GM10248 (cell line): ENCODE measurements at regions not wholly inside any gene's neighbourhood (a gene's known extent, or its start where the extent isn't known, plus 50 kb on each side); places are given as distances from the start of the nearest gene placed in this dataset.
A peak's percentile ranks its signal among the peaks of the same experiment; 100 is the strongest.

ENCODE experiments used
- CTCF ChIA-PET: fragments of 300-600 bp; sonication (Branson Sonifier 250); formaldehyde crosslinking; extraction: SDS; loops from one replicate; lab custom pipeline; 2021; ENCODE audit warnings: antibody characterized with exemption; lab: Yijun Ruan, JAX
- POLR2A ChIA-PET: fragments of 350-650 bp; sonication (Branson Sonifier 250); formaldehyde crosslinking; extraction: SDS; loops from one replicate; lab custom pipeline; 2020; ENCODE audit warnings: antibody characterized with exemption; lab: Yijun Ruan, JAX
- DNase-seq: peaks from one replicate; pipeline ENCODE4 v3.0.0; 2012; ENCODE audit errors: extremely low spot score
- CTCF ChIP-seq: IDR thresholded peaks from 2 replicates; pipeline ENCODE4 v1.5.1; 2012; ENCODE audit warnings: mild to moderate bottlenecking, low read depth; ENCODE audit errors: extremely low read depth, missing control alignments, control extremely low read depth

GRCh38 chr2:11932048-11932512, 185.6 kb downstream of the LPIN1 start:
- TF ChIP-seq CTCF: no peak
- ChIA-PET POLR2A (interaction anchor here (0.5 kb wide), 1 partner anchor 1109 kb away, joined by 8 read pairs; no protein-coding TSS in a partner anchor), CTCF (no interaction called here)
- DNase-seq: no peak

DNA sequence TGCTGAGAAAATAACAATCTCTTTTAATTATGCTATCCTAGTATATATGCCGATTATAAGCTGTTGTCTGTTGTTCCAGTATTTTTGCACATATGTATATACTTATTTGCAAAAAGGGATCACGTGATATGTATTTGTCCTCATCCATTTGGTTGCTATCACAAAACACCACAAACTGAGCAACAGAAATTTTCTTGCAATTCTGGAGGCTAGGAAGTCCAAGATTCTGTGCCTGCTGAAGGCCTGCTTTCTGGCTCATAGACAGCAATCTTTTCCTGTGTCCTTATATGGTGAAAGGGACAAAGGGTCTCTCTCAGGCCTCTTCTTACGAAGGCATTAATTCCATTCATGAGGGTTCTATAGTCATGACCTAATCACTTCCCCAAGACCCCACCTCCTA, 186.5 kb downstream of the LPIN1 start:
- no peak for TF ChIP-seq CTCF
- CTCF ChIA-PET: no interaction called here
- POLR2A ChIA-PET: no interaction called here
- DNase-seq: no peak

DNA sequence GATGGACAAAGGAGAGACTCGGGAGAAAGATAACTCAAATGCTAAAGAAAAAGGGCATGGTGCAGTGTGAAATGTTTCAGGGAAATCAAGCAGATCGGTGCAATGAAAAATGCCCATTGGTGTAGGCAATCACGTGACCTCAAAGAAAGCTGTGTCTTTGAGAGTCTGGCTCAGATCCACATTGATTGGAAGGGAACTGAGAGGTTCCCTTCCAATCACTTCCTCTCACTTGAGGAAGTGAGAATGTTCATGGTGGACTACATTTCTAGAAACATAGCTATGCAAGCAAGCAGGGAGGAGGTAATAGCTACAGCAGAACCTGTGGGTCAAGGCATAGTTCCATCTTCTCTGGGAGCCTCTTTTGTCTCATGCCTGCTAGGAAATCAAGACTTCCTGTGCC, 187.4 kb downstream of the LPIN1 start:
- no peak for TF ChIP-seq CTCF
- ChIA-PET POLR2A (no interaction called here), CTCF (no interaction called here)
- peak; percentile 32 for DNase-seq

DNA sequence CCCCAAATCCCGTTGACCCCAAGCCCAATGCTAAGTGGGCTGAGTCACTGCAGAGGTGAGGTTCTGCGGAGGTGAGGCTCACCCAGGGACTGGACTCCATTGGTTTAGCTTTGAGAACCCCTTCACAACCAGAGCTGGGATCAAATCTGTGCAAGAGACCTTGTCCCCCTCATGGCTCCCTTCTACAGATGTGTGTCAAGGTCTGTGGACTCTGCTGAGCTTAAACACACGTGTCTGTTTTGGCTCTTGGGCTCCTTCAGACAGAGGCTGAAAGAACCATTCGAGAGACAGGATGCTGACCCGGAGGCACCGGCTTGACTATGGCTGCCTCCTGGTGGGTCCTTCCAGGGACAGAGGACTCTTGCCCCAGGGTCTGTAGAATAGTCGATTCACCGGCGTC, 190.3 kb downstream of the LPIN1 start:
- ChIA-PET POLR2A (no interaction called here), CTCF (no interaction called here)
- no peak for DNase-seq
- no peak for TF ChIP-seq CTCF

DNA sequence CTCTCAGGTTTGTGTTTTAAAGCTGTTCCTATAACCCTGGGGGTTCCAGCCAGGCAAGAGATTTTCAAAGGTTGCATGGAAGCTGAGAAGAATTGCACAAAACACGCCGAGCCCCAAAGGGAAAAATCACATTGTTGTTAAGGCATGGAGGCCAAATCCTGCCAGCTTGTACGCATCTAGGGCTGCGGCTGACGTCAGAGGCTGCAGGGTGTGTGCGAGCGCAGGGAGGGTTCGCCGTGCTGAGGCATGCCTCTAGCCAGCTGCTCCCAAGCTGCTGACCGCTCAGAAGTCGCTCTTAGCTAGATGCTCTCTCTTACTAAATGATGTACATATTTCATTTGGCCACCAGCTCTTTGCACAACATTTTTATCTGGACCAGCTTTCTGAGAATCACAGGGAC, 191.8 kb downstream of the LPIN1 start:
- TF ChIP-seq CTCF: no peak
- DNase-seq: no peak
- ChIA-PET POLR2A (no interaction called here), CTCF (no interaction called here)

GRCh38 chr2:11939523-11939922, 193.1 kb downstream of the LPIN1 start:
- ChIA-PET CTCF (interaction anchor here (0.7 kb wide), 1 partner anchor 70 kb away, joined by 3 read pairs; no protein-coding TSS in a partner anchor), POLR2A (no interaction called here)
- no peak for TF ChIP-seq CTCF
- no peak for DNase-seq
